OCI-LY1 (cell line): ENCODE measurements at regions not wholly inside any gene's neighbourhood (a gene's known extent, or its start where the extent isn't known, plus 50 kb on each side); places are given as distances from the start of the nearest gene placed in this dataset.

ENCODE experiments used
- H2AFZ ChIP-seq: fragments of 200-600 bp; sonication (generic), shearing (Covaris generic); 2 replicates; pipeline ENCODE4 v1.6.0; 2014; ENCODE audit warnings: antibody characterized with exemption, mild to moderate bottlenecking, low read length
- H3F3A ChIP-seq: fragments of 200-600 bp; sonication (generic), shearing (Covaris generic); 2 replicates; pipeline ENCODE4 v1.6.0; 2014; ENCODE audit warnings: mild to moderate bottlenecking, antibody characterized with exemption, low read length, moderate library complexity; ENCODE audit not compliant: insufficient read depth
- H3K27ac ChIP-seq: fragments of 200-600 bp; sonication (generic); 2 replicates; pipeline ENCODE4 v1.5.1; 2014; ENCODE audit warnings: low read length, mixed run types, mild to moderate bottlenecking, low read depth; ENCODE audit not compliant: poor library complexity, severe bottlenecking
- H3K27me3 ChIP-seq: fragments of 200-600 bp; sonication (generic); 2 replicates; pipeline ENCODE4 v1.6.0; 2014; ENCODE audit warnings: antibody characterized with exemption, mild to moderate bottlenecking, low read length, moderate library complexity; ENCODE audit not compliant: insufficient read depth
- H3K36me3 ChIP-seq: fragments of 200-600 bp; sonication (generic); 2 replicates; pipeline ENCODE4 v1.6.1; 2014; ENCODE audit warnings: mild to moderate bottlenecking, antibody characterized with exemption, low read length, moderate library complexity, mixed read lengths; ENCODE audit not compliant: insufficient read depth
- H3K4me1 ChIP-seq: fragments of 200-600 bp; sonication (generic); 2 replicates; pipeline ENCODE4 v1.5.1; 2014; ENCODE audit warnings: mild to moderate bottlenecking, low read length, moderate library complexity; ENCODE audit not compliant: insufficient read depth, severe bottlenecking
- H3K4me2 ChIP-seq: fragments of 200-600 bp; sonication (generic), shearing (Covaris generic); 2 replicates; pipeline ENCODE4 v1.6.1; 2014; ENCODE audit warnings: low read length
- H3K4me3 ChIP-seq: fragments of 200-600 bp; sonication (generic); 2 replicates; pipeline ENCODE4 v1.5.1; 2014; ENCODE audit warnings: low read length, low read depth, mild to moderate bottlenecking, mixed read lengths; ENCODE audit not compliant: poor library complexity, severe bottlenecking
- H3K79me2 ChIP-seq: fragments of 200-600 bp; shearing (Covaris generic); 2 replicates; pipeline ENCODE4 v1.6.1; 2016; ENCODE audit warnings: mixed run types, low read length, mixed read lengths; ENCODE audit not compliant: insufficient read depth
- H3K9ac ChIP-seq: fragments of 200-600 bp; sonication (generic), shearing (Covaris generic); 2 replicates; pipeline ENCODE4 v1.6.1; 2014; ENCODE audit warnings: mild to moderate bottlenecking, low read length, mixed read lengths
- H3K9me2 ChIP-seq: fragments of 200-600 bp; sonication (generic), shearing (Covaris generic); 2 replicates; pipeline ENCODE4 v1.6.1; 2014; ENCODE audit warnings: low read depth, mild to moderate bottlenecking, low read length, mixed read lengths
- H3K9me3 ChIP-seq: fragments of 200-600 bp; shearing (Covaris generic); 2 replicates; pipeline ENCODE4 v1.6.1; 2014; ENCODE audit warnings: low read length, mixed read lengths
- H4K20me1 ChIP-seq: fragments of 200-600 bp; sonication (generic), shearing (Covaris generic); 2 replicates; pipeline ENCODE4 v1.6.0; 2016; ENCODE audit warnings: mild to moderate bottlenecking, low read length; ENCODE audit not compliant: insufficient read depth
- CTCF ChIP-seq: fragments of 200-600 bp; sonication (generic), shearing (Covaris generic); IDR thresholded peaks from 2 replicates; pipeline ENCODE4 v1.5.1; 2017; ENCODE audit warnings: mild to moderate bottlenecking, antibody characterized with exemption, low read length, moderate library complexity, mixed read lengths
- EZH2 ChIP-seq: fragments of 200-600 bp; sonication (generic), shearing (Covaris generic); IDR thresholded peaks from 2 replicates; pipeline ENCODE4 v1.8.0; 2017; ENCODE audit warnings: borderline replicate concordance, mixed run types, mild to moderate bottlenecking, antibody characterized with exemption, low read length, moderate library complexity, mixed read lengths

GRCh38 chr15:92829875-92830274, 70.2 kb upstream of the CHD2 start:
- no peaks in the 10 kb centered on the region for H3K27me3 ChIP-seq
- peak overlapping the region; percentile 91 for H3K4me2 ChIP-seq
- no peak overlapping the region for H2AFZ ChIP-seq

GRCh38 chr15:92831336-92831654, 68.8 kb upstream of the CHD2 start:
- H3K4me2 ChIP-seq = peak overlapping the region; percentile 91
- H3F3A ChIP-seq = peaks cover 27% of the 10 kb centered on the region
- no peaks in the 10 kb centered on the region for H3K27me3 ChIP-seq
- no peak for TF ChIP-seq CTCF
- TF ChIP-seq EZH2 = no peak
- peak overlapping the region; percentile 89 for H3K9ac ChIP-seq
- no peaks in the 10 kb centered on the region for H3K79me2 ChIP-seq
- H3K36me3 ChIP-seq = no peaks in the 10 kb centered on the region
- H3K27ac ChIP-seq = peak overlapping the region; percentile 100
- no peak overlapping the region for H2AFZ ChIP-seq
- peaks cover 76% of the 10 kb centered on the region for H3K4me1 ChIP-seq
- peak overlapping the region; percentile 60 for H3K4me3 ChIP-seq
- no peaks in the 10 kb centered on the region for H4K20me1 ChIP-seq
- H3K9me2 ChIP-seq = no peaks in the 10 kb centered on the region
- H3K9me3 ChIP-seq = no peaks in the 10 kb centered on the region

More at GRCh38 chr15:92829875-92830274, 70.2 kb upstream of the CHD2 start:
- Histone ChIP-seq H4K20me1 (no peaks in the 10 kb centered on the region), H3K4me1 (peaks cover 80% of the 10 kb centered on the region), H3K9me3 (no peaks in the 10 kb centered on the region), H3K36me3 (no peaks in the 10 kb centered on the region), H3K9me2 (no peaks in the 10 kb centered on the region), H3K27ac (peak overlapping the region; percentile 100), H3K4me3 (peak overlapping the region; percentile 23), H3K9ac (peak overlapping the region; percentile 89), H3K79me2 (no peaks in the 10 kb centered on the region), H3F3A (peaks cover 27% of the 10 kb centered on the region)
- TF ChIP-seq EZH2 = no peak
- TF ChIP-seq CTCF = no peak

GRCh38 chr15:92831655-92832328, 68.3 kb upstream of the CHD2 start:
- TF ChIP-seq EZH2 (no peak), CTCF (no peak)
- Histone ChIP-seq H3K4me1 (peaks cover 78% of the 10 kb centered on the region), H3K9me2 (no peaks in the 10 kb centered on the region), H3K9me3 (no peaks in the 10 kb centered on the region), H3K36me3 (no peaks in the 10 kb centered on the region), H3K4me3 (peak overlapping the region; percentile 60), H3F3A (peaks cover 27% of the 10 kb centered on the region), H3K27ac (peak overlapping the region; percentile 100), H3K79me2 (no peaks in the 10 kb centered on the region), H2AFZ (no peak overlapping the region), H3K27me3 (no peaks in the 10 kb centered on the region), H3K9ac (peak overlapping the region; percentile 89), H3K4me2 (peak overlapping the region; percentile 91), H4K20me1 (no peaks in the 10 kb centered on the region)
